BLaER1 treated with 17β-estradiol and CSF1 and Interleukin-3, amounts not matched to agents 10 nM and 100 nM (cell line): ENCODE measurements at regions not wholly inside any gene's neighbourhood (a gene's known extent, or its start where the extent isn't known, plus 50 kb on each side); places are given as distances from the start of the nearest gene placed in this dataset.

Source experiments
- H3K27ac ChIP-seq, 11 experiments: shearing (Covaris generic); formaldehyde crosslinking; 2 replicates each; pipeline ENCODE4 v1.8.1; 2022
- H3K27me3 ChIP-seq, 11 experiments: shearing (Covaris generic); formaldehyde crosslinking; 2 replicates each; pipeline ENCODE4 v1.8.1; 2022
- H3K36me3 ChIP-seq, 11 experiments: shearing (Covaris generic); formaldehyde crosslinking; 2 replicates each; pipeline ENCODE4 v1.8.1; 2022
- H3K4me1 ChIP-seq, 10 experiments: shearing (Covaris generic); formaldehyde crosslinking; 2 replicates each; pipeline ENCODE4 v1.8.1; 2022
- H3K4me2 ChIP-seq, 11 experiments: shearing (Covaris generic); formaldehyde crosslinking; 2 replicates each; pipeline ENCODE4 v1.8.1; 2022
- H3K4me3 ChIP-seq, 10 experiments: shearing (Covaris generic); formaldehyde crosslinking; 2 replicates each; pipeline ENCODE4 v1.8.1; 2022
- H3K9ac ChIP-seq, 11 experiments: shearing (Covaris generic); formaldehyde crosslinking; 2 replicates each; pipeline ENCODE4 v1.8.1; 2022
- H3K9me3 ChIP-seq, 11 experiments: shearing (Covaris generic); formaldehyde crosslinking; replicated peaks in 1 of 11; 2 replicates each; pipeline ENCODE4 v1.8.1; 2022
- H4K20me1 ChIP-seq, 11 experiments: shearing (Covaris generic); formaldehyde crosslinking; 2 replicates each; pipeline ENCODE4 v1.8.1; 2022
- Cebpa-rat ChIP-seq, 11 experiments: shearing (Covaris generic); IDR thresholded peaks; 2 replicates each; pipeline ENCODE4 v1.8.1; 2022

DNA sequence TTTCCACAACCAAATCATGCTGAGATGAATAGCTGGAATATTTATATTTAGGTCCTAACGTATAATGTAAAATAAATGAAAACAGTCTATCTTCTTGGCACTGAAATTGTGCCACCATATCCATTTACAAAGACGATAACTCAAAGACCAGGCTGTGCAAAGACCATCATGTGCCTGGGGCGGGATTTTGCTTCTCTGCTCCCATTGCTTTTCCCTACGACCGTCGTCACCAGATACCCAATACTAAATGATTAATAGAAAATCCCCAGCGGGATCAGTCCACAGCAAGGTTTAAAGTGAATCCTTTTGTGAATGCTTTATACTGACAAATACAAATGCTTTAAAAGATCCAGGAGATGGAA, 194.3 kb upstream of the ARL4C start:
- no peaks in the 10 kb centered on the region for H3K4me1 ChIP-seq
- no peaks in the 10 kb centered on the region for H4K20me1 ChIP-seq
- H3K9me3 ChIP-seq, result peaks cover 21 to 25% (median 22%) of the 10 kb centered on the region in 11 experiments
- H3K27ac ChIP-seq, result no peak overlapping the region
- H3K9ac ChIP-seq, result no peak overlapping the region
- H3K36me3 ChIP-seq, result no peaks in the 10 kb centered on the region; a peak in 1 of 22 replicates
- no peak overlapping the region for H3K4me2 ChIP-seq
- no peak overlapping the region for H3K4me3 ChIP-seq
- H3K27me3 ChIP-seq, result no peaks in the 10 kb centered on the region
- no peak for TF ChIP-seq Cebpa-rat (IDR thresholded peaks at IDR 0.05)

DNA sequence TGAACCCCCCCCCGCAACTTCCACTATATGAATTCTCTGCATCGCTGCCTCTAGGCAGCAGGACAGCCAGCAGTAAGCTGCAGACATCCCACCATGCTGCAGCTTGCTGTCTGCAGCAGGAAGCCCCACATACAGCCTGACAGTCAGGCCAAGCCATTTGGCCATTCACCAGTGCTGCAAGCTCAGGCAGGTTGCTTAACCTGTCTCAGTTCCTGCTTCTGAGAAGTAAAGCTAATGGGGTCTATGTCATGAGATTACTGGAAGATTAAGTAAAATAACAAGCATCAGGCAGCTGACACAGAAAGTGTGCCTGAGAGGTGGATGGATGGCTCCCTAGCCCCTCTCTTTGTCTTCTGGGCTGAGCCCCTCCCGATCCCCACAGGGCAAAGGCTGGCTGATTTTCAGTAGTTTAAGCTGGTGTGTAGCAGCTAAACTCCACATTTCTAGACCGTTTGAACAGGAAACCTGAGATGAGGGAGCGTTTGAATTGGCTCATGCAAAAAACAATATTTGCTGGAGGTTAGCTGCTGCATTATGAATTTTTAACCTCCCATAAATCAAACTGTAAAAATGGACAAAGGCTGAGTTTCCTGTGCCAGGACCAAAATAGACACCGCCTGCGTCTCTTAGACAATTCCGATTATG, 193.8 kb upstream of the ARL4C start:
- Histone ChIP-seq H3K36me3 (no peaks in the 10 kb centered on the region; a peak in 1 of 22 replicates), H3K27me3 (no peaks in the 10 kb centered on the region), H4K20me1 (no peaks in the 10 kb centered on the region), H3K9ac (no peak overlapping the region), H3K9me3 (peaks cover 15 to 20% (median 17%) of the 10 kb centered on the region in 11 experiments), H3K27ac (no peak overlapping the region), H3K4me3 (no peak overlapping the region), H3K4me1 (no peaks in the 10 kb centered on the region), H3K4me2 (no peak overlapping the region)
- no peak for TF ChIP-seq Cebpa-rat (IDR thresholded peaks at IDR 0.05)

DNA sequence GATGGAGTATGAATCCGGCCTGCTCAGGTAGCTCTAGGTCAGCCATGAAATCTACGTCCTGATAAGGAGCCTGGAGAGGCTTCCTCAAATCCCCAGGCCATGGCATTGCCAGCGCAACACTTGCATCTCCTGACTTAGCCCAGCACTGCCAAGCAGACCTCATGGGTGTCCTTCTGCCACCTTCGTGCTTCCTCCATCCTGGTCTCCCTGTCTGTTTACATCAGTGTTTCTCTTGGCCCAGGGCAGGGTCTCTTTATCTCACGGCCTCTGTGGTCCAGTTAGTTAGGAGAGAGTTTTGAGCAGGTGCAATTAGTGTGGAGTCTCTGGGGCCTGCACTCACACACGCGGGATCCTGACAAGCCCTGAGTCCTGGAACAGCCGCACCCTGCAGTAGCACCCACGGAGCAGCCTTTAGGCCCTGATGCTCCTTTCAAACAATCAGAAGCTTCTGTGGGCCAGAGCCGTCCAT, 193.1 kb upstream of the ARL4C start:
- no peaks in the 10 kb centered on the region for H4K20me1 ChIP-seq
- no peak for TF ChIP-seq Cebpa-rat (IDR thresholded peaks at IDR 0.05)
- H3K9ac ChIP-seq, result no peak overlapping the region
- no peak overlapping the region for H3K27ac ChIP-seq
- H3K27me3 ChIP-seq, result no peaks in the 10 kb centered on the region
- no peaks in the 10 kb centered on the region for H3K36me3 ChIP-seq
- H3K9me3 ChIP-seq, result peaks cover 8 to 13% (median 9%) of the 10 kb centered on the region in 11 experiments
- H3K4me1 ChIP-seq, result no peaks in the 10 kb centered on the region
- H3K4me2 ChIP-seq, result no peak overlapping the region
- H3K4me3 ChIP-seq, result no peak overlapping the region

DNA sequence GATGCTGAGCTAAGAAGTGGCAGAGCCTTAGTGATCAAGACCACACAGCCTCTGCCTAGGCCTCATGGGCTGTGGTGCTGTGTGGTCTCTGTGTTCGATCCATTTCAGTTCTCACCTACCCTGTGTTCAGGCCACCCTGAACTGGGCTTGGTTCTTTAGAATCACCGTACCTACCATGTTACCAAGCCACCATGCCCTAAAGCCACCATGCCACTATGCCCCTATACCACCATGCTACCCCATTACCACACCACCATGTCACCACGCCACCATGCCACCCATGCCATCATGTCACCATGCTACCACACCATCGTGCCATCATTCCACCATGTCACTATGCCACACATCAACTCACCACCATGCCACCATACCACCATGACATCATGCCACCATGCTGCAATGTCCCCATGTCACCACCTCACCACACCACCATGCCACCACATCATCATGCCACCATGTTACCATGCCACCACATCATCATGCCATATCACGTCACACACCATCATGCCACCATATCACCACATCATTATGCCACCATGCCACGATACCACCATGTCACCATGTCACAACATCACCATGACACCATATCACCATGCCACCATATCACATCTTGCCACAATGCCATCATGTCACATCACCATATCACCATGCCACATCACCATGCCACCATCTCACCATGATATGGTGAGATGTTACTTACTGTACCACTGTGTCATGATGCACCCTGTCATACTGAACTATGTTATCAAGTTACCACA, 191.0 kb upstream of the ARL4C start:
- H3K27ac ChIP-seq, result no peak overlapping the region
- no peak overlapping the region for H3K9ac ChIP-seq
- no peaks in the 10 kb centered on the region for H3K27me3 ChIP-seq
- H4K20me1 ChIP-seq, result no peaks in the 10 kb centered on the region
- H3K4me2 ChIP-seq, result no peak overlapping the region
- no peaks in the 10 kb centered on the region for H3K9me3 ChIP-seq
- H3K36me3 ChIP-seq, result no peaks in the 10 kb centered on the region
- no peaks in the 10 kb centered on the region for H3K4me1 ChIP-seq
- H3K4me3 ChIP-seq, result no peak overlapping the region
- TF ChIP-seq Cebpa-rat (IDR thresholded peaks at IDR 0.05), result no peak

DNA sequence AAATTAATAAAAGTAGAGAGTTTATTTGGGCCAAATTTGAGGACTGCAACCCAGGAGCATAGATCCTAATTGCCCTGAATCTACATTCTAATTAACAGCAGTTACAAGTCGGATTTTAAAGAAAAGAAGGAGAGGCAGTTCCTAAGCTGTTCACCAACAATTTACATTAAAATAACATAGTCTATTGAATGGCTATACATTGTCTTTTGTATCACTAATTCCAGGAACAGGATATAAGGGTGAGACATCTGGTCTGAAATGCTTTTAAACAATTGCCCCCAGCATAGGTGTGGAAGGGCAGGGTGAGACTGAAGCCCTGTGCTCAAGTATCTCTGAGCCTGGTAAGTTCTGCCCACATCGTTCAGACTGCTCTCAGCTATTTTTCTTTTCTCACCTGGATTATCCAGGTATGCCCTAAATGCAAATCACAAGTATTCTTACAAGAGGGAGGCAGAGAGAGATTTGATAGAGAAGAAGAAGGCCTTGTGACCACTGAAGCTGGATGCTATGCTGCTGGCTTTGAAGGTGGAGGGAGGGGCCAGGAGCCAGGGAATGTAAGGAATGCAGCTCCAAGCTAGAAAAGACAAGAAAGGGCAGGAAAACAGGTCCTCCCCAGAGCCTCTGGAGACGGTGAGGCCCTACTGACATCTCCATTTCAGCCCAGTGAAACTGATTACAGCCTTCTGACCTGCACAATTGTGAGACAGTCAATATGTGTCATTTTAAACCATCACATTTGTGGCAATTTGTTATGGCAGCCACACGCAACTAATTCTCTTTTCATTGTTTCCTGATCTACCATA, 189.4 kb upstream of the ARL4C start:
- H3K27ac ChIP-seq, result no peak overlapping the region
- no peak overlapping the region for H3K9ac ChIP-seq
- H3K9me3 ChIP-seq, result no peaks in the 10 kb centered on the region
- H3K4me1 ChIP-seq, result no peaks in the 10 kb centered on the region
- H3K4me3 ChIP-seq, result no peak overlapping the region
- no peak overlapping the region for H3K4me2 ChIP-seq
- no peak for TF ChIP-seq Cebpa-rat (IDR thresholded peaks at IDR 0.05)
- H3K27me3 ChIP-seq, result no peaks in the 10 kb centered on the region
- H3K36me3 ChIP-seq, result no peaks in the 10 kb centered on the region
- H4K20me1 ChIP-seq, result no peaks in the 10 kb centered on the region

GRCh38 chr2:234684466-234684865, 187.6 kb upstream of the ARL4C start:
- H3K4me2 ChIP-seq, result no peak overlapping the region
- H3K4me1 ChIP-seq, result no peaks in the 10 kb centered on the region
- H3K9me3 ChIP-seq, result no peaks in the 10 kb centered on the region
- H4K20me1 ChIP-seq, result no peaks in the 10 kb centered on the region
- H3K27ac ChIP-seq, result no peak overlapping the region
- no peak overlapping the region for H3K4me3 ChIP-seq
- no peaks in the 10 kb centered on the region for H3K27me3 ChIP-seq
- no peak overlapping the region for H3K9ac ChIP-seq
- no peak for TF ChIP-seq Cebpa-rat (IDR thresholded peaks at IDR 0.05)
- no peaks in the 10 kb centered on the region for H3K36me3 ChIP-seq

DNA sequence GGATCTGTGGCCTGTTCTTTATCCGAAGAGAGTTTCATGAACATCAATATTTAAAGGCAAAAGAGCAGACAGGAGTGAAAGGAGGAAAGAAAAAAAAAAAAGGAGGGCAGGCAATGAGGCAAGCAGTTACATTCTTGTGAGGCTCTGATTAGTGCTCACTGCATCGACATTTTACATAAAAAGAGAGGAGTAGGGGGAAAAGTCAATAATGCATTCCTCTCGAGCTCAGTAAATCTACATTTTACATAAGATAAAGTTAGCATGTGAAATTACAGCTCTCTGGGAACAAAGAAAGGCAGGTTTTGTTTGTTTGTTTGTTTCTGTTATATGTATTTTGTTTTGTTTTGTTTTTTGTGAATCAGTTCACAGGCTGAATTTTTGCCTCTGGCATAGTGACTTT, 187.1 kb upstream of the ARL4C start:
- no peak overlapping the region for H3K9ac ChIP-seq
- H4K20me1 ChIP-seq, result no peaks in the 10 kb centered on the region
- no peak overlapping the region for H3K27ac ChIP-seq
- no peaks in the 10 kb centered on the region for H3K36me3 ChIP-seq
- no peak for TF ChIP-seq Cebpa-rat (IDR thresholded peaks at IDR 0.05)
- H3K9me3 ChIP-seq, result no peaks in the 10 kb centered on the region
- no peak overlapping the region for H3K4me3 ChIP-seq
- H3K4me2 ChIP-seq, result no peak overlapping the region
- H3K27me3 ChIP-seq, result no peaks in the 10 kb centered on the region
- H3K4me1 ChIP-seq, result no peaks in the 10 kb centered on the region

DNA sequence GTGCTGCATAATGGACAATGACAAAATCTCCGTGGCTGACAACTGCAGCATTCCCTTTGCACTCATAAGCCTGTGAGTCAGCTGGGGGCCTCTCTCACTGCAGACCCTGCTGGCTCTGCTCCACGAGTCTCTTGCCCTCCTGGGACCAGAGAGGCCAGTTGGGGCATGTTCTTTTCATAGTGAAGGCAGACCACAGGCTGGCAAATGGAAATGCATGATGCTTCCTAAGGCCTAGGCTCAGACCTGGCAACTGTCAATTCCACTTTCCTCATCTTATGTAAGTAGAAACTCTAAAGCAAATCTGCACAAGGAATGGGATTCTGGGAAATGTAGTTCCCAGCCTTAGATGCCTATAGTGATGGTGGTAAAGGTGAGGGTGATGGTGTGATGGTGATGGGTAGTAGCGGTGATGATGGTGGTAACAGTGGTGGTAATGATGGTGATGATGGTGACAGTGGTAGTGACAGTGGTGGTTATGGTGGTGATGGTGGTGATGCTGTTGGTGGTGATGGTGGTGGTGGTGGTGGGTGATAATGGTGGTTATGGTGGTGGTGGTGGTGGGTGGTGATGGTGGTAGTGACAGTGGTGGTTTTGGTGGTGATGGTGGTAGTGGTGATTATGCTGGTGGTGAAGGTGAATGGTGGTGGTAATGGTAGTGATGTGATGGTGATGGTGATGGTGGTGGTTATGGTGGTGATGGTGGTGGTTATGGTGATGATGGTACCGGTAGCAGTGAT, 185.8 kb upstream of the ARL4C start:
- Histone ChIP-seq H3K36me3 (no peaks in the 10 kb centered on the region), H3K4me3 (no peak overlapping the region), H3K4me1 (0 out of 20 replicates have a peak, but pooled peaks cover 0 to 4% (median 0%) of the 10 kb centered on the region in 10 experiments), H3K4me2 (no peak overlapping the region), H3K9me3 (no peaks in the 10 kb centered on the region), H3K27ac (no peak overlapping the region), H3K27me3 (no peaks in the 10 kb centered on the region), H4K20me1 (no peaks in the 10 kb centered on the region), H3K9ac (no peak overlapping the region)
- no peak for TF ChIP-seq Cebpa-rat (IDR thresholded peaks at IDR 0.05)
